GM12878 (cell line): ENCODE measurements at regions not wholly inside any gene's neighbourhood (a gene's known extent, or its start where the extent isn't known, plus 50 kb on each side); places are given as distances from the start of the nearest gene placed in this dataset.

Experiments used
- ATAC-seq: fragments of 200-7000 bp; cut with Tn5 transposase; 3 replicates; pipeline ENCODE4 v1.9.1; 2020; ENCODE audit warnings: mild to moderate bottlenecking, moderate library complexity
- BruUV-seq: library from RNA; stranded (reverse); fragments of 400-500 nt; replicated peaks from 2 replicates; lab custom pipeline; 2021; lab: Mats Ljungman, UMichigan
- CTCF ChIA-PET: fragments of 300-600 bp; sonication (Branson Sonifier 250); formaldehyde crosslinking; extraction: SDS; loops from one replicate; lab custom pipeline; 2021; ENCODE audit warnings: inconsistent platforms; lab: Yijun Ruan, JAX
- POLR2A ChIA-PET: fragments of 350-600 bp; formaldehyde crosslinking; extraction: SDS; loops from one replicate; lab custom pipeline; 2021; ENCODE audit warnings: inconsistent platforms; lab: Charles Lee
- RAD21 ChIA-PET: fragments of 300-600 bp; sonication (Branson Sonifier 250); formaldehyde crosslinking; loops from one replicate; lab custom pipeline; 2023; ENCODE audit warnings: antibody characterized with exemption; ENCODE audit not compliant: unreplicated experiment; lab: Charles Lee
- SMC1A ChIA-PET: fragments of 300-600 bp; sonication (Branson Sonifier 250); formaldehyde crosslinking; loops from one replicate; lab custom pipeline; 2023; ENCODE audit not compliant: unreplicated experiment, uncharacterized antibody; lab: Charles Lee
- DNase-seq: peaks from one replicate; pipeline ENCODE4 v3.0.0-alpha.2; 2011; ENCODE audit warnings: low read depth, low spot score
- FAIRE-seq: peaks from 3 replicates; lab custom pipeline; 2011; peaks lifted over from hg19 to GRCh38; lab: Jason Lieb, UNC
- H2AFZ ChIP-seq: 2 replicates; pipeline ENCODE4 v1.6.0; 2011; ENCODE audit warnings: low read depth, low read length, control low read depth; ENCODE audit not compliant: control insufficient read depth
- H3K27ac ChIP-seq: 2 replicates; pipeline ENCODE4 v1.5.1; 2011; ENCODE audit warnings: control low read depth; ENCODE audit not compliant: control insufficient read depth, insufficient read depth
- H3K27me3 ChIP-seq, 2 experiments: replicated peaks in 1 of 2; 2 replicates each; pipeline versions ENCODE4 v1.6.0 to v1.6.1; 2011; ENCODE audit warnings: low read length in 1 of 2; ENCODE audit not compliant: control insufficient read depth in 2 of 2, insufficient read depth in 2 of 2
- H3K36me3 ChIP-seq, 2 experiments: 2 replicates each; pipeline ENCODE4 v1.5.1; 2011; ENCODE audit warnings: low read length in 1 of 2; ENCODE audit not compliant: control insufficient read depth in 2 of 2, insufficient read depth in 2 of 2
- H3K4me1 ChIP-seq: 2 replicates; pipeline ENCODE4 v1.6.1; 2011; ENCODE audit warnings: mild to moderate bottlenecking, low read length, moderate library complexity, mixed read lengths; ENCODE audit not compliant: control insufficient read depth, insufficient read depth
- H3K4me2 ChIP-seq: 2 replicates; pipeline ENCODE4 v1.6.0; 2011; ENCODE audit warnings: control low read depth; ENCODE audit not compliant: control insufficient read depth, insufficient read depth
- H3K4me3 ChIP-seq: fragments of 200-600 bp; sonication (generic); 2 replicates; pipeline ENCODE4 v1.5.1; 2016
- H3K79me2 ChIP-seq: 2 replicates; pipeline ENCODE4 v1.6.0; 2011; ENCODE audit warnings: low read length; ENCODE audit not compliant: control insufficient read depth, insufficient read depth
- H3K9ac ChIP-seq: 2 replicates; pipeline ENCODE4 v1.8.0; 2011; ENCODE audit warnings: low read length, control low read depth, mixed read lengths; ENCODE audit not compliant: control insufficient read depth, insufficient read depth
- H3K9me3 ChIP-seq: replicated peaks from 3 replicates; pipeline ENCODE4 v1.5.1; 2011; ENCODE audit warnings: mild to moderate bottlenecking, low read length; ENCODE audit not compliant: control insufficient read depth, insufficient read depth
- H4K20me1 ChIP-seq: 2 replicates; pipeline ENCODE4 v1.6.0; 2011; ENCODE audit not compliant: control insufficient read depth, insufficient read depth
- ATF2 ChIP-seq: IDR thresholded peaks from 2 replicates; pipeline ENCODE4 v1.6.1; 2012; ENCODE audit warnings: low read length, inconsistent platforms
- ATF3 ChIP-seq: IDR thresholded peaks from 2 replicates; pipeline ENCODE4 v1.6.1; 2011; ENCODE audit warnings: low read depth, mild to moderate bottlenecking, low read length, moderate library complexity, borderline replicate concordance; ENCODE audit errors: extremely low read depth
- CREM ChIP-seq: IDR thresholded peaks from 2 replicates; pipeline ENCODE4 v1.6.1; 2014; ENCODE audit warnings: antibody characterized with exemption, low read depth
- E4F1 ChIP-seq: fragments of 450-650 bp; IDR thresholded peaks from 2 replicates; pipeline ENCODE4 v1.6.1; 2018; ENCODE audit warnings: borderline replicate concordance, mild to moderate bottlenecking; ENCODE audit not compliant: partially characterized antibody
- IKZF1 ChIP-seq: fragments of 450-650 bp; conservative IDR thresholded peaks from 2 replicates; pipeline ENCODE4 v1.6.1; 2017; ENCODE audit warnings: antibody characterized with exemption, mild to moderate bottlenecking
- MTA3 ChIP-seq: IDR thresholded peaks from 2 replicates; pipeline ENCODE4 v1.6.1; 2012; ENCODE audit warnings: low read length, inconsistent platforms, borderline replicate concordance
- NFXL1 ChIP-seq: fragments of 450-650 bp; IDR thresholded peaks from 2 replicates; pipeline ENCODE4 v1.6.1; 2017; ENCODE audit warnings: antibody characterized with exemption, mild to moderate bottlenecking, borderline replicate concordance
- NKRF ChIP-seq: fragments of 450-650 bp; conservative IDR thresholded peaks from 2 replicates; pipeline ENCODE4 v1.6.1; 2017; ENCODE audit warnings: mild to moderate bottlenecking, moderate library complexity
- POLR2AphosphoS2 ChIP-seq: IDR thresholded peaks from 2 replicates; pipeline ENCODE4 v1.6.1; 2011; ENCODE audit warnings: low read depth, mild to moderate bottlenecking, low read length, improper control_type of control experiment, moderate library complexity
- SPI1 ChIP-seq: IDR thresholded peaks from 2 replicates; pipeline ENCODE4 v1.6.1; 2011; ENCODE audit warnings: low read depth, mild to moderate bottlenecking, low read length, moderate library complexity, borderline replicate concordance; ENCODE audit not compliant: insufficient read depth
- SUPT20H ChIP-seq: IDR thresholded peaks from 2 replicates; pipeline ENCODE4 v1.6.1; 2011; ENCODE audit warnings: low read depth, mild to moderate bottlenecking, low read length, moderate library complexity, borderline replicate concordance; ENCODE audit not compliant: control insufficient read depth
- TCF3 ChIP-seq: IDR thresholded peaks from 2 replicates; pipeline ENCODE4 v1.6.1; 2012; ENCODE audit warnings: low read depth, mild to moderate bottlenecking, low read length, borderline replicate concordance; ENCODE audit not compliant: insufficient read depth
- WGBS: methylation state at CpG from one replicate; pipeline ENCODE4 v1.1.6; 2016; ENCODE audit warnings: low lambda C conversion rate; ENCODE audit not compliant: insufficient replicate concordance, insufficient coverage; ENCODE audit errors: missing lambda C conversion rate; 5-methylcytosine and 5-hydroxymethylcytosine counted together
- in situ Hi-C: fragments of 300-500 bp; cut with MboI; formaldehyde crosslinking; loops from 9 replicates; pipeline ENCODE4 v1.14.3; 2018; ENCODE audit warnings: mixed read lengths
- intact Hi-C: fragments of 100-400 bp; cut with micrococcal nuclease; formaldehyde crosslinking; loops from one replicate; pipeline ENCODE4 v1.14.2; 2022; ENCODE audit not compliant: unreplicated experiment

GRCh38 chr6:166678426-166678825, 51.4 kb upstream of the RPS6KA2 start (continued):
- TF ChIP-seq ATF3 = no peak
- TF ChIP-seq TCF3 = no peak
- TF ChIP-seq NFXL1 = no peak
- TF ChIP-seq SPI1 = no peak
- no peak for TF ChIP-seq POLR2AphosphoS2
- TF ChIP-seq E4F1 = no peak

- H3K4me2 ChIP-seq = no peak overlapping the region
- no peaks in the 10 kb centered on the region for H4K20me1 ChIP-seq
- no peaks in the 10 kb centered on the region; a peak in 1 of 4 replicates for H3K27me3 ChIP-seq
- H2AFZ ChIP-seq = no peak overlapping the region
- WGBS = 18% methylated on average over 6 of the region's 6 CpGs
- CTCF ChIA-PET = interaction anchor here (0.5 kb wide), 1 partner anchor 1181 kb away, joined by 3 read pairs; no protein-coding TSS in a partner anchor
- no peak overlapping the region for H3K9ac ChIP-seq
- H3K4me3 ChIP-seq = no peak overlapping the region
- no peaks in the 10 kb centered on the region for H3K4me1 ChIP-seq
- in situ Hi-C loops (no loop called here), intact Hi-C loops (no loop called here)
- ATAC-seq (no peak), FAIRE-seq (no peak), DNase-seq (no peak)
- H3K79me2 ChIP-seq = no peaks in the 10 kb centered on the region
- no peak overlapping the region for H3K27ac ChIP-seq
- no peaks in the 10 kb centered on the region for H3K36me3 ChIP-seq
- RAD21 ChIA-PET = no interaction called here
- no peaks in the 10 kb centered on the region for H3K9me3 ChIP-seq
- BruUV-seq = no TSS peak
- SMC1A ChIA-PET = no interaction called here
- POLR2A ChIA-PET = no interaction called here
- TF ChIP-seq SUPT20H (no peak), NKRF (no peak), IKZF1 (no peak), MTA3 (no peak), ATF3 (no peak), CREM (no peak), ATF2 (no peak)
These were observed 50.9 kb upstream of the RPS6KA2 start for GRCh38 chr6:166677941-166678340.
